CD4-positive, alpha-beta T cell treated with Interleukin-1 beta for 1 hour (primary cell): ENCODE measurements at regions not wholly inside any gene's neighbourhood (a gene's known extent, or its start where the extent isn't known, plus 50 kb on each side); places are given as distances from the start of the nearest gene placed in this dataset.

Experiments used
- DNase-seq, 2 donors: peaks; one replicate each; pipeline ENCODE4 v3.0.0-alpha.2; 2020 to 2022

DNA sequence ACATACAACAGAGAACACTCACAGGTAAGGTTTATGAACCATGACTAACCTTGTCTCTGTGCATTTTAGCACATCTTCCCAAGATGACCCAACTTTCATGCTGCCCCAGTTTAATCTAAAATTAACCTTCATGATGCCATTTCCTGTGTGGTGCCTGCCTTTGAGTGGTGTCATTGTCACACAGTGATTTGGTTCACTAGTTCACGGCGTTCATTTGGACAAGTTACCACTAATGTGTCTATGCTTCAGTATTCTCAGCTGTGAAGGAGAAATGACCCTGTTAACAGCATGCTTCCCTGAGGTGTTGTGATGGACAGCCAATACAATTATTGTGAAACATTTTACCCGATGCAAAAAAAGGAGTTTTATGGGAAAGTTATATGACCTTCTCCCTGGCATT is 693.1 kb downstream of the RWDD3 start:
- DNase-seq = no peak

DNA sequence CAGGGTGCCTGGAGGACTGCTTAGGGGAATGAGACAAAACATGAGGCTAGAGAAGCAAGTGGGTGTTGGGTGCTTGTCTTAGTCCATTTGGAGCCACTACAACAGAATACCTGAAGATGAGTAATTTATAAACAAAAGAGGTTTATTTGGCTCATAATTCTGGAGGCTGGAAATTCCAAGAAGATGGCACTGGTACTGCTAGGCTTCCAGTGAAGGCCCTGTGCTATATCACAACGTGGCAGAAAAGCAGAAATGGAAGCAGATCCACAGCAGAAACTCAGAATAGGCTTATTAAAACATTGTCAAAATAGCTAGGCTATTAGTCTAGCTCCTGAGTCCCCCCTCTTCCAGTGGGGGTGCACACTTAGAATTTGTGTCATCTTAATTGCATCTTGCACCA is 701.7 kb downstream of the RWDD3 start:
- no peak for DNase-seq

DNA sequence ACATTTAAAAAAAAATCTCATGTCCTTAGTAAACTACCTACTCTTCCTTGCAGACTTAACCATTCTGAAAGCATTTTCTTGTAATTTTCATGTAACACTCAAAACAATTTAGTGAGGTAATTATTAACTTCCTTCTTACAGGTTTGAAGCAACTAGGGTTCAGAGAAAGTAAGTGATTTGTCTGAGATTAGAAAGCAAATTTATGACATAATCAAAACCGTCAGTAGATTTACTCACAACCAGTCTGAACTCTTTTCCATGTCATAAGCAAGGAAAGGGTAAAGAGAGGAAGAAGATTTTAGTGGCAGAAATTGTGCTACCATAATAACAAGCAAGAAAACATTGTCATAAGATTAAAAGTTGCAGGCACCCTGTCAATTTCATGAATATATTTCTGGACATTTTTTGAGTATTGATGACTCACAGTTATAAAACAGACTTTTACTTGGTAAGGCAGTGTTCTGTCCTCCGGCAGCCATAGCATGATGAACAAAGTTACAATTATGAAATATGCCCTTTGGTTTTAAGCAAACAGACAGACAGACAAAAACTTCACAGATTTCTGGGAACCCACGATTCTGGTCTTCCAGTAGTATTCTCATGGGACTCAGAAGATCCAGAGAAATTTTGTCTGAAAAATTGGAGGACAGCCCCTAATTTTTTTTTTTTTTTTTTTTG is 707.2 kb downstream of the RWDD3 start:
- DNase-seq = no peak

DNA sequence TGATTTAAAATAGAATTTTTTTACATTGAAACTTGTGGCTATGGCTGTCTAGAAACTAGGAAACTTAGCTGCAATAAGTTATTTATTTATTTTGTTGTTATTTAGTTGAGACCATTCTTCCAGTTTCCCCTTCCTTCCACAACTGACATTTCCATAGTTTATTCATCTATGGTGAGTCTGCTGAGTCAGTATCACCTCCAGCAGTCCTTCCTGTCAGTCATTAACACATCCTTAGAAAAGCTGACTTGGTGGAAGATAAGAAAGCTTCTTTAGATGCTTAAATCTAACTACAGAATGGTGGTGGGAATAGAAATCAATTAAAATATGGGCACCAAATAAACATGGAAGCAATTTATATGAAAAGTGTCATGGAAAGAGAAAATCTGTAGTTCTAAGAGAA is 714.0 kb downstream of the RWDD3 start:
- no peak for DNase-seq

- DNase-seq = no peak
Observed at GRCh38 chr1:95951371-95952102, 717.5 kb downstream of the RWDD3 start.

GRCh38 chr1:95953015-95953414 is 719.0 kb downstream of the RWDD3 start:
- no peak for DNase-seq

- DNase-seq = no peak
Observed at GRCh38 chr1:95954585-95954984, 720.6 kb downstream of the RWDD3 start.

GRCh38 chr1:95956215-95956614 is 722.2 kb downstream of the RWDD3 start:
- DNase-seq = no peak

- no peak for DNase-seq
Observed at GRCh38 chr1:95957748-95958147, 723.7 kb downstream of the RWDD3 start.

DNA sequence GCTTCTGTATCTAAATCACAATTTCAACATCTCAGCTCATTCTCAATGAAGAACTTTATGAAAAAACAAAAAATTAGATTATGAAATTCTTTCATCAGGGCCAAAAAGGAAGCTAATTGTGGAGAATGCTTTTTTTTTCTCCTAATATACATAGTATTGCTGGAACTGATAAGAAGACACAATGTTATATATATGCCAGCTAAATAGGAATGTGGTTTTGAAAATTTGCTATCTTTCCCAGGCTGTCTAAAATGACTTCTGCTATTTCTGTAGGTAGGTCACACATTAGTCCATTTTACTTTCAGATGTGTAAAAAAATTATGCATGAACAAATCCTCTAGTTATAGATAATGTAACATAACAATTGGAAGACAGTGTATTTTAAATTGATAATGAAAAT is 732.9 kb downstream of the RWDD3 start:
- DNase-seq = no peak

DNA sequence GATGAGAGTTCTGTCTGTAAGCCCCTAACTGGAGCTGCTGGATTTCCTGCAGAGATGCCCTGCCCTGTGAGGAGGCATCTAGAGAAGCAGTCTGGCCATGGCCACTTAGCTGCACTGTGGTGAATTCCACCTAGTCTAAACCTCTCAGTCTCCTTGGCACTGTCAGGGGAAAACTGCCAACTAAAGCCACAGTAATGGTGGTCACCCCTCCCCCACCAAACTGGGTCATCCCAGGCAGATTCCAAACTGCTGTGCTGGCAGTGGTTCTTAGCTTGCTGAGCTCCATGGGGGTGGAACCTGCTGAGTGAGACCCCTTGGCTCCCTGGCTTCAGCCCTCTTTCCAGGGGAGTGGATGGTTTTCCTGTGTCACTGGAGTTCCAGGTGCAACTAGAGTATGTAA is 740.6 kb downstream of the RWDD3 start:
- no peak for DNase-seq

DNA sequence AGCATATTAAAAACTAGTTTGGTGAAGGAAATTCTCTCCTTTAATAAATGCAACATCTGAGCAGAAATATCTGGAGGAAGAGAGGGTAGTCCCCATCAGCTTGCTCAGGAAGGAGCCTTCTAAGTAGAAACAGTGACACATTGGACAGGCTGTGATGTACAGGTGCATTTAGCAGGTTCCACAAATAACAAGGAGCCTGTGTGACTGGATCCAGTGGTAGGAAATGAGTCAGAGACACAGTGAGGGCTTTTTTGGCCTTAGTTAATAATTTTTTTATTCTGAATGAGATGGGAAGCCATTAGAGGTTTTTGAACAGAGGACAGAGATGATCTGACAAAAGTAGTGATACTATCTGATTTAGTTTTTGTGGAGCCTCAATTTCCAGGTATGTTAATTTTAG is 738.9 kb upstream of the PTBP2 start:
- no peak for DNase-seq

DNA sequence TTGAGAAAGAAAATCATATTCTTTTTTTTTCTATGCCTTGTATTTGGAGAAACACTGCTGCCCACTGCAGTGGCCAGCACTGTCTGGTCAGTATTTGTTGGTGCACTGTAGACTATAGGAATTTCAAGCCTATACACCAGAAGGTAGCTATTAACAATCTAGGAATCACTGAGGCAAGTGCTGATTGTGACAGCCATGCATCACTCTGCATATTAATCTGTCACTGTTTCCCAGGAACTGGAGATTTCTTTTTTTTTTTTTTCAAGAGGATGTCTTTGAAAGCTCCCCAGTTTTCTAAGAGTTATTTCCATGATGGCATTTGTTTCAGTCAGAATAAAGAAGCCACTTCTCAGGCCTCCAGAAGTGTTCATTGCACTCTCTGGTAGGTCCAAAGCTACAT is 737.8 kb upstream of the PTBP2 start:
- DNase-seq = no peak

- no peak for DNase-seq
Observed at GRCh38 chr1:95984798-95985374, 736.7 kb upstream of the PTBP2 start.

DNA sequence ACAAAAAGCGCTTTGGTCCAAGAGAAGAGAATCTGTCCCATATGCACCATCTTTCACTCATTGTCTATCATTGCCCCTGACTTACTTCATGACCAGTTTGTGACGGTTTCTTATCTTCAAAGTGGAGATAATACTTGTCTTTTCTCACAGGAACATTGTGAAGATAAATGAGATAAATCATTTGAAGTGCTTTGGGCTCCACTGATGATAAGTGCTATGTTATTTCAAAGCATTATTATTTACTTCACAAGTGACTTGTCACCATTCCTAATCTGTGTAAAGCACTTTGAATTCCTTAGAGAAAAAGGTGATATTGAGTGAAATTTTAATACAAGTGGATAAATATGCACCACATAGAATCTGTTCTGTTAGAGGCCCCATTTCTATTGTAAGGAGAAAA is 731.6 kb upstream of the PTBP2 start:
- DNase-seq = no peak

GRCh38 chr1:95991787-95992520 is 729.6 kb upstream of the PTBP2 start:
- no peak for DNase-seq

DNA sequence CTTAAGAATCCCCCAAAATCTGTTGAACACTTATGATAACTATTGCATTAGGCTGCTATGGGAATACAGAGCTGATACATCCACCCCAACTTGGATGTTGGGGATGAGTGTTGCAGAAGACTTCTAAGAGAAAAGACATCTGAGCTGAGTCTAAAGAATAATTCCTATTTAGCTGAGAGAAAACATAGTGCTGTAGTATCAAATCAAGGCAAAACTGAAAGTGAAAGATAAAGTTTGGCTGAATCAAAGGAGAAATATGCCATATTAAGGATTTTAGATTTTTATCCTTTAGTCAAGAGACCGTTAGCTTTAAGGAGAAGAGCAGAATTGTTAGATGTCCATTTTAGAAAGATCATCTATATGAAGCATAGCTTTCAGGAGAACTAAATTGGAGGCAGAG is 726.9 kb upstream of the PTBP2 start:
- DNase-seq = no peak

DNA sequence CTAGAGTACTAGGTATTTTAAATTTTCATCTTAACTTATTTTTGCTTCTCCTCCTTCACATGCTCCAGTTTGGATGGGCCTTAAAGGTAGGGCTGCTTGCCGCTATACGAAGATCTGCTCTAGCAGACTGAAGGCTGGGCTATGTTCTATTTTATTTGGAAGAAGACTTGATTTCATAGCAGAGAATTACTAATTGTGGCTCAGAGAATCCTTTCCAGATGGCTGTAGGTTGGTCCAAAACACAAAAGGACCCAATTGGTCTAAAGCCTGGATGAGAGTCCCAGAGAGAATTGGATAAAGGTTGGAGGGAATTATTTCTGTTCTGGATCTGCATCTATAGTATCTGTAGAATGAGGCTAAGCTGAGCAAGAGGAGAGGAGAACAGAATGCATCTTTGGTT is 719.4 kb upstream of the PTBP2 start:
- no peak for DNase-seq

- DNase-seq = no peak
Observed at GRCh38 chr1:96002969-96003964, 718.3 kb upstream of the PTBP2 start.

DNA sequence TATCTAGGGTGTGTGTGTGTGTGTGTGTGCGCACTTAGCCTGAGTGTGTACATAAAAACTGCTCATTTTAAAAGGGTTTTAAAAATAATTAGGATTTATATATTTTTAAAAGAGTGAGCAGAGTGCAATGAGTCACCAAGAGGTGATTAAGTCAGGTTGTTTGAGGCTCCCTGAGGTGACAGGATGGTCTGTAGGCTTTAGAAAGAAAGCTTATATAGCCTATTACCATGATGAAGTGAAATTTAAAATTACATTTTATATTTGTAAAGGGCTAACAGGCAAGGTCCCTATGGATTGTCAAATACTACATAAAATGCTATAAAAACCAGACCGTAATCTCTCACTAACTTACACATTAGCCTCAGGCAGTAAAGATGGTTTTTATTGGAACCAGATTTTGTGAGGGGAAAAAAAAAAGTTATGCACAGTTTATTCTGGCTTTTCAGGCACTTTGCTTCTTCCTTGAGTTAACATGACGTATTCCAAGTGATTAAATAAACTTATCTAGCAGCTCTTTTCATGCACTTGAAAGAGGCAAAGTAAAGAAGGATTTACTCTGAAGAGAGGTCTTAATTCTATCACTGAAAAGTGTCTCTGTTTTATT is 711.7 kb upstream of the PTBP2 start:
- DNase-seq = no peak

DNA sequence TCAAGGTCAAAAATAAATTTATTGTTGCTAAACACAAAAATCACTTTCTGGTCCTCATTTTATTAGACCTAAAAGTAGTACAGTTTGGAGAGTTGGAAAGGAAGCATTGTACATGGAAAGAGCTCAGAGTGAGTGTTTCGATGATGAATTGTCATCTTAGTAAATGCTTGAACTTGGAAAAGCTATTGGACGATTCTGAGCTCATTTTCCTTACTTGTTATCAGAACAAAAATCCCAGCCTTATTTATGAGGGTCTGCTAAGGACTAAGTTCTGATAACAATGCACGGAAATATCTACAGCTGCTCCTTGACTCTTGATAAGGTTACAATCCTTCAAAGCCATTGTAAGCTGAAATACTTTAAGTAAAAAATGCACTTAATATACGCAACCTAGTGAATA is 710.0 kb upstream of the PTBP2 start:
- no peak for DNase-seq

- DNase-seq = no peak
Observed at GRCh38 chr1:96016219-96016618, 705.4 kb upstream of the PTBP2 start.
